ENCODE measurements at regions not wholly inside any gene's neighbourhood (a gene's known extent, or its start where the extent isn't known, plus 50 kb on each side); places are given as distances from the start of the nearest gene placed in this dataset.

GRCh38 chr14:71483154-71483553, 449.1 kb upstream of the RGS6 start:
- Histone ChIP-seq H3K27me3 (no peaks in the 10 kb centered on the region), H3K27ac (no peak overlapping the region), H3K9me3 (no peaks in the 10 kb centered on the region), H3K36me3 (peaks cover 0 to 3% (median 0%) of the 10 kb centered on the region in 4 donors), H3K4me3 (no peak overlapping the region), H3K4me1 (peaks cover 4 to 16% (median 6%) of the 10 kb centered on the region in 4 donors)
- TF ChIP-seq CTCF (IDR thresholded peaks at IDR 0.05): no peak
- no peak for TF ChIP-seq EP300 (IDR thresholded peaks at IDR 0.05)
- no peak for TF ChIP-seq POLR2AphosphoS5 (IDR thresholded peaks at IDR 0.05)
- TF ChIP-seq POLR2A (IDR thresholded peaks at IDR 0.05): no peak
- DNase-seq: no peak
- no peak for ATAC-seq (ENCODE audit: low FRiP score in 2 of 2)
- 91% methylated on average over 3 of the region's 3 CpGs for WGBS, 2 donors

- Histone ChIP-seq H3K27ac (no peak overlapping the region), H3K36me3 (peaks cover 0 to 3% (median 0%) of the 10 kb centered on the region in 4 donors), H3K9me3 (no peaks in the 10 kb centered on the region), H3K27me3 (no peaks in the 10 kb centered on the region), H3K4me3 (no peak overlapping the region), H3K4me1 (peaks cover 0 to 7% (median 4%) of the 10 kb centered on the region in 4 donors)
- no peak for TF ChIP-seq EP300 (IDR thresholded peaks at IDR 0.05)
- TF ChIP-seq CTCF (IDR thresholded peaks at IDR 0.05): no peak
- TF ChIP-seq POLR2AphosphoS5 (IDR thresholded peaks at IDR 0.05): no peak
- no peak for TF ChIP-seq POLR2A (IDR thresholded peaks at IDR 0.05)
- 59 to 80% methylated on average over 2 of the region's 2 CpGs for WGBS, 2 donors
- ATAC-seq (ENCODE audit: low FRiP score in 2 of 2): no peak
- no peak for DNase-seq
These were observed 446.4 kb upstream of the RGS6 start for GRCh38 chr14:71485833-71486232.

GRCh38 chr14:71486279-71486678, 445.9 kb upstream of the RGS6 start:
- DNase-seq (no peak), ATAC-seq (ENCODE audit: low FRiP score in 2 of 2) (no peak)
- Histone ChIP-seq H3K36me3 (peaks cover 0 to 3% (median 0%) of the 10 kb centered on the region in 4 donors), H3K4me1 (peaks cover 0 to 7% (median 3%) of the 10 kb centered on the region in 4 donors), H3K27ac (no peak overlapping the region), H3K9me3 (no peaks in the 10 kb centered on the region), H3K27me3 (no peaks in the 10 kb centered on the region), H3K4me3 (no peak overlapping the region)
- TF ChIP-seq CTCF (IDR thresholded peaks at IDR 0.05) (no peak), POLR2A (IDR thresholded peaks at IDR 0.05) (no peak), EP300 (IDR thresholded peaks at IDR 0.05) (no peak), POLR2AphosphoS5 (IDR thresholded peaks at IDR 0.05) (no peak)
- WGBS, 2 donors: 63 to 78% methylated on average over 2 of the region's 2 CpGs

- ATAC-seq (ENCODE audit: low FRiP score in 2 of 2) (no peak), DNase-seq (no peak)
- Histone ChIP-seq H3K4me3 (no peak overlapping the region), H3K4me1 (peaks cover 0 to 6% (median 4%) of the 10 kb centered on the region in 4 donors), H3K9me3 (no peaks in the 10 kb centered on the region), H3K36me3 (peaks cover 0 to 3% (median 0%) of the 10 kb centered on the region in 4 donors), H3K27ac (no peak overlapping the region), H3K27me3 (no peaks in the 10 kb centered on the region)
- TF ChIP-seq EP300 (IDR thresholded peaks at IDR 0.05) (no peak), POLR2A (IDR thresholded peaks at IDR 0.05) (no peak), POLR2AphosphoS5 (IDR thresholded peaks at IDR 0.05) (no peak), CTCF (IDR thresholded peaks at IDR 0.05) (no peak)
These were observed 444.8 kb upstream of the RGS6 start for GRCh38 chr14:71487449-71487848.

GRCh38 chr14:71487941-71488340, 444.3 kb upstream of the RGS6 start:
- 85 to 90% methylated on average over 2 of the region's 2 CpGs for WGBS, 2 donors

More at GRCh38 chr14:71487941-71488340, 444.3 kb upstream of the RGS6 start:
- Histone ChIP-seq H3K4me1 (peaks cover 0 to 9% (median 4%) of the 10 kb centered on the region in 4 donors), H3K9me3 (no peaks in the 10 kb centered on the region), H3K36me3 (peaks cover 0 to 3% (median 0%) of the 10 kb centered on the region in 4 donors), H3K27ac (no peak overlapping the region), H3K4me3 (no peak overlapping the region), H3K27me3 (no peaks in the 10 kb centered on the region)
- no peak for DNase-seq
- TF ChIP-seq EP300 (IDR thresholded peaks at IDR 0.05) (no peak), POLR2A (IDR thresholded peaks at IDR 0.05) (no peak)
- no peak for ATAC-seq (ENCODE audit: low FRiP score in 2 of 2)
